HepG2 (cell line): ENCODE measurements at regions not wholly inside any gene's neighbourhood (a gene's known extent, or its start where the extent isn't known, plus 50 kb on each side); places are given as distances from the start of the nearest gene placed in this dataset.

Source experiments
- ATAC-seq: fragments of 200-7000 bp; cut with Tn5 transposase; 3 replicates; pipeline ENCODE4 v1.9.1; 2020; ENCODE audit warnings: mild to moderate bottlenecking, moderate library complexity
- BruUV-seq: library from RNA; stranded (reverse); fragments of 400-500 nt; replicated peaks from 2 replicates; lab custom pipeline; 2021; lab: Mats Ljungman, UMichigan
- CTCF ChIA-PET: fragments of 300-600 bp; formaldehyde crosslinking; extraction: SDS; loops from one replicate; lab custom pipeline; 2021; ENCODE audit warnings: low total read pairs, inconsistent platforms, low intra/inter-chr PET ratio; lab: Yijun Ruan, JAX
- POLR2A ChIA-PET: fragments of 350-600 bp; sonication (Branson Sonifier 250); formaldehyde crosslinking; loops from one replicate; lab custom pipeline; 2020; ENCODE audit warnings: antibody characterized with exemption, inconsistent platforms; lab: Yijun Ruan, JAX
- DNase-seq: peaks from one replicate; pipeline ENCODE4 v3.0.0-alpha.2; 2015; ENCODE audit warnings: low spot score
- FAIRE-seq: peaks from 3 replicates; lab custom pipeline; 2011; peaks lifted over from hg19 to GRCh38; lab: Jason Lieb, UNC
- H2AFZ ChIP-seq: one replicate; pipeline ENCODE4 v1.6.1; 2011; ENCODE audit warnings: low read length, inconsistent platforms
- H3K27ac ChIP-seq: fragments of 300-600 bp; 3 replicates; pipeline ENCODE4 v1.8.0; 2011; ENCODE audit warnings: mixed run types, mild to moderate bottlenecking, mixed read lengths, low read length, inconsistent platforms; ENCODE audit not compliant: insufficient read depth; ENCODE audit errors: extremely low read length
- H3K27me3 ChIP-seq, 2 experiments: fragments of 200-600 bp in 1 of 2; 2 replicates in 1 of 2; 3 replicates in 1 of 2; pipeline versions ENCODE4 v1.6.0 to v1.8.0; 2011; ENCODE audit warnings: low read length in 2 of 2, mild to moderate bottlenecking in 2 of 2, moderate library complexity in 2 of 2, inconsistent platforms in 1 of 2; ENCODE audit not compliant: insufficient read depth in 2 of 2, control insufficient read depth in 1 of 2
- H3K36me3 ChIP-seq, 2 experiments: fragments of 200-600 bp in 1 of 2; replicated peaks in 1 of 2; 2 replicates in 1 of 2; 3 replicates in 1 of 2; pipeline versions ENCODE4 v1.5.1 to v1.8.0; 2011; ENCODE audit warnings: low read length in 2 of 2, inconsistent platforms in 1 of 2; ENCODE audit not compliant: insufficient read depth in 2 of 2, control insufficient read depth in 1 of 2
- H3K4me1 ChIP-seq: 2 replicates; pipeline ENCODE4 v1.5.1; 2012; ENCODE audit warnings: low read length, inconsistent platforms; ENCODE audit not compliant: insufficient read depth
- H3K4me2 ChIP-seq: 2 replicates; pipeline ENCODE4 v1.6.0; 2011; ENCODE audit warnings: low read depth, low read length, inconsistent platforms
- H3K4me3 ChIP-seq, 3 experiments: fragments of 200-600 bp in 1 of 3; sonication (generic), shearing (Covaris generic) in 1 of 3; replicated peaks in 1 of 3; 2 replicates each; pipeline ENCODE4 v1.5.1; 2011 to 2016; ENCODE audit warnings: low read length in 3 of 3, inconsistent platforms in 2 of 3, low read depth in 2 of 3, mild to moderate bottlenecking in 2 of 3, control low read depth in 1 of 3, mixed read lengths in 1 of 3; ENCODE audit not compliant: insufficient read depth in 1 of 3
- H3K79me2 ChIP-seq: one replicate; pipeline ENCODE4 v1.6.1; 2011; ENCODE audit warnings: low read length, inconsistent platforms; ENCODE audit not compliant: insufficient read depth
- H3K9ac ChIP-seq: 2 replicates; pipeline ENCODE4 v1.6.0; 2011; ENCODE audit warnings: mild to moderate bottlenecking, low read depth, low read length, inconsistent platforms; ENCODE audit not compliant: insufficient read depth
- H3K9me3 ChIP-seq: 2 replicates; pipeline ENCODE4 v1.5.1; 2012; ENCODE audit warnings: mild to moderate bottlenecking, low read length
- H4K20me1 ChIP-seq: 2 replicates; pipeline ENCODE4 v1.6.0; 2011; ENCODE audit warnings: inconsistent platforms, mild to moderate bottlenecking, low read length, moderate library complexity; ENCODE audit not compliant: insufficient read depth
- CEBPB ChIP-seq: IDR thresholded peaks from 2 replicates; pipeline ENCODE4 v1.6.1; 2011; ENCODE audit warnings: low read depth, low read length, improper control_type of control experiment, borderline replicate concordance
- CENPX ChIP-seq: sonication (generic); formaldehyde crosslinking; IDR thresholded peaks from 2 replicates; pipeline ENCODE4 v1.9.0; 2021; ENCODE audit warnings: mild to moderate bottlenecking, missing genetic modification reagents, moderate library complexity
- FOXJ3 ChIP-seq: sonication (generic); formaldehyde crosslinking; IDR thresholded peaks from 2 replicates; pipeline ENCODE4 v1.4.0; 2020; ENCODE audit warnings: missing genetic modification reagents, mild to moderate bottlenecking, borderline replicate concordance
- MED8 ChIP-seq: sonication (generic); formaldehyde crosslinking; IDR thresholded peaks from 2 replicates; pipeline ENCODE4 v1.8.1; 2023; ENCODE audit warnings: mild to moderate bottlenecking, missing genetic modification reagents; ENCODE audit not compliant: insufficient replicate concordance
- ZNF224 ChIP-seq: sonication (generic); formaldehyde crosslinking; IDR thresholded peaks from 2 replicates; pipeline ENCODE4 v1.5.0; 2020; ENCODE audit warnings: mild to moderate bottlenecking, missing genetic modification reagents
- ZNF337 ChIP-seq: sonication (generic); formaldehyde crosslinking; IDR thresholded peaks from 2 replicates; pipeline ENCODE4 v1.5.1; 2020; ENCODE audit warnings: missing genetic modification reagents, low read depth, mild to moderate bottlenecking, borderline replicate concordance
- ZNF546 ChIP-seq: sonication (generic); formaldehyde crosslinking; conservative IDR thresholded peaks from 2 replicates; pipeline ENCODE4 v1.8.1; 2023; ENCODE audit warnings: mild to moderate bottlenecking, missing genetic modification reagents
- ZNF562 ChIP-seq: sonication (generic); formaldehyde crosslinking; IDR thresholded peaks from 2 replicates; pipeline ENCODE4 v1.8.0; 2022; ENCODE audit warnings: missing genetic modification reagents, borderline replicate concordance
- ZNF773 ChIP-seq: sonication (generic); formaldehyde crosslinking; IDR thresholded peaks from 2 replicates; pipeline ENCODE4 v1.4.0; 2020; ENCODE audit warnings: missing genetic modification reagents, borderline replicate concordance
- WGBS: methylation state at CpG from one replicate; pipeline ENCODE4 v1.1.6; 2017; ENCODE audit warnings: low lambda C conversion rate; 5-methylcytosine and 5-hydroxymethylcytosine counted together
- in situ Hi-C: cut with HindIII; loops from 2 replicates; pipeline ENCODE4 v1.10.0; 2017; ENCODE audit warnings: low pct_unique_long_range_greater_than_20kb; ENCODE audit not compliant: extremely low pct_ligation_motif_present
- intact Hi-C: fragments of 100-400 bp; cut with micrococcal nuclease; formaldehyde crosslinking; loops from one replicate; pipeline ENCODE4 v1.10.0; 2022; ENCODE audit not compliant: unreplicated experiment
- TF ChIP-seq, protein P1 (sequence below): sonication (generic); formaldehyde crosslinking; IDR thresholded peaks from 2 replicates; pipeline ENCODE4 v1.9.0; 2022; ENCODE audit warnings: missing genetic modification reagents, mild to moderate bottlenecking, borderline replicate concordance

DNA sequence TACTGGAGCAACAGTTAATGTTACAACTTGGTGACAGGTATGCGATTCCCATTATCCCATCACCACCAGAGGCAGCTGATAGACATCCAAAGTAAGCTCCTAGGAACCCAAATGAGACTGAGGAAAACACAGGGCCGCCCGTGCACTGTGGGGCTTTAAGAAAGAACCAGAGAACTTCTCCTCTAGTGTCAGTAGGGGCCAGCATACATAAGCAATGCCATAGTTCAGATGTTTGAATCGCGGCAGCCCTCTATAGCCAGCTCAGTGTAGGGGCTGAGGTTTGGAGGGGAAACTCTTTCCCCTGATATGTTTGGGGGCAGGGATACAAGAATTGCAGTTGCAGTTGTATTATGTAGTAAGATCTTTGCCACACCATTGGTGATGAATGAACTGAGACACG is 593.3 kb upstream of the NCAM2 start:
- Histone ChIP-seq H3K4me1 (no peaks in the 10 kb centered on the region), H3K27ac (no peak overlapping the region), H3K4me2 (no peak overlapping the region), H2AFZ (no peak overlapping the region), H3K4me3 (no peak overlapping the region), H3K36me3 (no peaks in the 10 kb centered on the region), H3K79me2 (no peaks in the 10 kb centered on the region), H4K20me1 (no peaks in the 10 kb centered on the region), H3K9ac (no peak overlapping the region), H3K27me3 (no peaks in the 10 kb centered on the region), H3K9me3 (peaks cover 81% of the 10 kb centered on the region)
- ChIA-PET CTCF (no interaction called here), POLR2A (no interaction called here)
- 10% methylated on average over 6 of the region's 6 CpGs for WGBS
- intact Hi-C loops = no loop called here
- ATAC-seq (no peak), DNase-seq (no peak), FAIRE-seq (no peak)
- in situ Hi-C loops = no loop called here
- no peak for TF ChIP-seq ZNF546 (CRISPR knock-in tag)
- no peak for TF ChIP-seq ZNF224 (CRISPR knock-in tag)
- no peak for TF ChIP-seq ZNF773 (CRISPR knock-in tag)
- TF ChIP-seq, protein P1, sequence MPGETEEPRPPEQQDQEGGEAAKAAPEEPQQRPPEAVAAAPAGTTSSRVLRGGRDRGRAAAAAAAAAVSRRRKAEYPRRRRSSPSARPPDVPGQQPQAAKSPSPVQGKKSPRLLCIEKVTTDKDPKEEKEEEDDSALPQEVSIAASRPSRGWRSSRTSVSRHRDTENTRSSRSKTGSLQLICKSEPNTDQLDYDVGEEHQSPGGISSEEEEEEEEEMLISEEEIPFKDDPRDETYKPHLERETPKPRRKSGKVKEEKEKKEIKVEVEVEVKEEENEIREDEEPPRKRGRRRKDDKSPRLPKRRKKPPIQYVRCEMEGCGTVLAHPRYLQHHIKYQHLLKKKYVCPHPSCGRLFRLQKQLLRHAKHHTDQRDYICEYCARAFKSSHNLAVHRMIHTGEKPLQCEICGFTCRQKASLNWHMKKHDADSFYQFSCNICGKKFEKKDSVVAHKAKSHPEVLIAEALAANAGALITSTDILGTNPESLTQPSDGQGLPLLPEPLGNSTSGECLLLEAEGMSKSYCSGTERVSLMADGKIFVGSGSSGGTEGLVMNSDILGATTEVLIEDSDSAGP = no peak
- no peak for TF ChIP-seq FOXJ3 (CRISPR knock-in tag)
- no peak for TF ChIP-seq MED8 (CRISPR knock-in tag)
- no peak for TF ChIP-seq ZNF337 (CRISPR knock-in tag)
- TF ChIP-seq CEBPB = no peak
- TF ChIP-seq ZNF562 (CRISPR knock-in tag) = no peak
- no peak for TF ChIP-seq CENPX (CRISPR knock-in tag)
- no TSS peak for BruUV-seq
